H1 (cell line): ENCODE measurements at regions not wholly inside any gene's neighbourhood (a gene's known extent, or its start where the extent isn't known, plus 50 kb on each side); places are given as distances from the start of the nearest gene placed in this dataset.

Experiments
- BCL11A ChIP-seq, 2 experiments: IDR thresholded peaks; one replicate each; pipeline ENCODE4 v1.6.1; 2011; ENCODE audit warnings: low read depth in 2 of 2, low read length in 2 of 2, mild to moderate bottlenecking in 2 of 2
- CHD7 ChIP-seq: fragments of 300-600 bp; sonication (generic); IDR thresholded peaks from 2 replicates; pipeline ENCODE4 v1.7.1; 2012; ENCODE audit warnings: low read length, moderate library complexity, mild to moderate bottlenecking, inconsistent platforms; ENCODE audit not compliant: insufficient replicate concordance
- CTBP2 ChIP-seq: IDR thresholded peaks from 2 replicates; pipeline ENCODE4 v1.7.0; 2011; ENCODE audit warnings: borderline replicate concordance, mild to moderate bottlenecking, moderate library complexity, mixed read lengths, low read length; ENCODE audit not compliant: insufficient read depth, insufficient read length
- EP300 ChIP-seq, 2 experiments: IDR thresholded peaks; 1 replicate in 1 of 2; 2 replicates in 1 of 2; pipeline ENCODE4 v1.6.1; 2011 to 2012; ENCODE audit warnings: low read depth in 2 of 2, low read length in 2 of 2, mild to moderate bottlenecking in 2 of 2, borderline replicate concordance in 1 of 2, inconsistent platforms in 1 of 2, moderate library complexity in 1 of 2
- KDM4A ChIP-seq: IDR thresholded peaks from one replicate; pipeline ENCODE4 v1.7.1; 2012; ENCODE audit warnings: low read depth, mild to moderate bottlenecking, moderate library complexity, low read length, inconsistent platforms; ENCODE audit not compliant: severe bottlenecking
- SAP30 ChIP-seq: fragments of 300-600 bp; sonication (generic); IDR thresholded peaks from 2 replicates; pipeline ENCODE4 v1.7.1; 2012; ENCODE audit warnings: low read length, moderate library complexity, mild to moderate bottlenecking, inconsistent platforms; ENCODE audit not compliant: insufficient read depth, insufficient replicate concordance
- SUZ12 ChIP-seq: fragments of 200-600 bp; sonication (generic); IDR thresholded peaks from 2 replicates; pipeline ENCODE4 v1.6.1; 2012; ENCODE audit warnings: mild to moderate bottlenecking, inconsistent platforms, low read length, moderate library complexity, mixed read lengths

GRCh38 chrX:21225643-21226042 is 148.6 kb upstream of the CNKSR2 start (continued):
- TF ChIP-seq KDM4A (no peak), SUZ12 (no peak), CTBP2 (no peak), CHD7 (no peak), SAP30 (no peak), BCL11A (IDR thresholded peaks at IDR 0.05; ENCODE audit: low read depth in 2 of 2, low read length in 2 of 2) (no peak), EP300 (IDR thresholded peaks at IDR 0.05; ENCODE audit: borderline replicate concordance in 1 of 2, low read depth in 2 of 2, low read length in 2 of 2) (no peak)
